VCaP (cell line): ENCODE measurements at regions not wholly inside any gene's neighbourhood (a gene's known extent, or its start where the extent isn't known, plus 50 kb on each side); places are given as distances from the start of the nearest gene placed in this dataset.

Source experiments
- H3K27ac ChIP-seq: fragments of 450-650 bp; 2 replicates; pipeline ENCODE4 v1.5.1; 2017
- TF ChIP-seq, protein P1 (sequence below): fragments of 450-650 bp; conservative IDR thresholded peaks from 2 replicates; pipeline ENCODE4 v1.5.1; 2017; ENCODE audit warnings: mild to moderate bottlenecking, moderate library complexity

DNA sequence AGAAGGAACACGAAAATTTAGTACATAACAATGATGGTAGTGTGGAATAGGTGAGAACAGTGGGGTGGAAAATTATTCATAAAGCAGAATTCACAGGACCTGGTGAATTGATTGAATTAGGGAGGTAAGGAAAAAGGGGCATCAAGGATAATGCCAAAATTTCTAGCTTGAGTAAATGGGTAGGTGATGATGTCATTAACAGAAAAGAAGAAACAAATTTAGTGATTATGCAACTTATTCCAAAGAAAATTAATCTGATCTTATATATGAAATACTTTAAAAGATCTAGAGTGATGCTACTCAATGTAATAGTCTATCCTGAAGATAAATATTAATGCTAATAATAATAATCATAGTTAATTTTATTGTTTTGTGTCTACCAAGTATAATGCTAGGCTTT lies 544.6 kb upstream of the LMCD1 start:
- H3K27ac ChIP-seq = no peak overlapping the region
- TF ChIP-seq, protein P1, sequence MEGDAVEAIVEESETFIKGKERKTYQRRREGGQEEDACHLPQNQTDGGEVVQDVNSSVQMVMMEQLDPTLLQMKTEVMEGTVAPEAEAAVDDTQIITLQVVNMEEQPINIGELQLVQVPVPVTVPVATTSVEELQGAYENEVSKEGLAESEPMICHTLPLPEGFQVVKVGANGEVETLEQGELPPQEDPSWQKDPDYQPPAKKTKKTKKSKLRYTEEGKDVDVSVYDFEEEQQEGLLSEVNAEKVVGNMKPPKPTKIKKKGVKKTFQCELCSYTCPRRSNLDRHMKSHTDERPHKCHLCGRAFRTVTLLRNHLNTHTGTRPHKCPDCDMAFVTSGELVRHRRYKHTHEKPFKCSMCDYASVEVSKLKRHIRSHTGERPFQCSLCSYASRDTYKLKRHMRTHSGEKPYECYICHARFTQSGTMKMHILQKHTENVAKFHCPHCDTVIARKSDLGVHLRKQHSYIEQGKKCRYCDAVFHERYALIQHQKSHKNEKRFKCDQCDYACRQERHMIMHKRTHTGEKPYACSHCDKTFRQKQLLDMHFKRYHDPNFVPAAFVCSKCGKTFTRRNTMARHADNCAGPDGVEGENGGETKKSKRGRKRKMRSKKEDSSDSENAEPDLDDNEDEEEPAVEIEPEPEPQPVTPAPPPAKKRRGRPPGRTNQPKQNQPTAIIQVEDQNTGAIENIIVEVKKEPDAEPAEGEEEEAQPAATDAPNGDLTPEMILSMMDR = no peak

DNA sequence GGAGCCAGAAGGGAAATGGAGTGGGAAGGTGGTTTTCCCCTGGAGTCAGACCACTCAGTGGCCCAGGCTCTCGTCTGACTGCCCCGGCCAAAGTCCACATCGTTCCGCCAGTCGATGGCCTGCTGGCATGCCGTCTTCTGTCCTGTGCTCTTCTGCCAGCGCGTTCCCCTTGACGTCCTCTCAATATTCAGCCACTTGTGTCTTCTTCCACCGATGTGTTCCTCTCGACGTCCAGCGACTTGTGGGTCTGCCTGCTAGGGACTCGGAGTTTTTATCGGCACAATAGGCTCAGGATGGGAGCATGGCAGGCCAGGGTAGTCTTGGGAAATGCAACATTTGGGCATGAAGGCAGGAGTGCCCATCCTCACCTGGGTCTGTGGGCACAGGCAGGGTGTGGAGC lies 542.5 kb upstream of the LMCD1 start:
- H3K27ac ChIP-seq = no peak overlapping the region

DNA sequence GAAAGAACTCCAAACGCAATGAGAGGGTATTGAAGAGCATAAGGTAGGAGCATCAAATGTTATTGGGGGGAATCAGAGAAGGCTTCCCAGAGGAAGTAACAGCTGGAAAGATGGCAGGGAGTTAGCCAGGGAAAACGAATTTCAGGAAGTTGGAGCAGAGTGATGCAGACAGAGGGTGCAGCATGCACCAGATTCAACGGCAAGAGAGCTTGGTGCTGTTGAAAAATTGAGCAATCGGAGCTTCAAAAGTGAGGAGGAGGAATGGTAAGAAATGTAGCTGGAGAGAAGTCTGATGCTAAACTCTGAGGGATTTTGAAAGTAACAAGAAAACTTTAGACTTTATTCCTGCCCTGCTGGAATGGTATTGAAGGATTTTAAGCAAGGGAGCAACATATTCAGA lies 541.0 kb upstream of the LMCD1 start:
- TF ChIP-seq, protein P1 = no peak
- H3K27ac ChIP-seq = no peak overlapping the region

More for the DNA sequence above, 542.5 kb upstream of the LMCD1 start:
- TF ChIP-seq, protein P1 = no peak

- TF ChIP-seq, protein P1 = no peak
- no peak overlapping the region for H3K27ac ChIP-seq
These were observed 539.3 kb upstream of the LMCD1 start for GRCh38 chr3:7962301-7962700.

- H3K27ac ChIP-seq = no peak overlapping the region
These were observed 536.7 kb upstream of the LMCD1 start for GRCh38 chr3:7964899-7965298.

GRCh38 chr3:7973006-7973405 lies 528.6 kb upstream of the LMCD1 start:
- TF ChIP-seq, protein P1 = no peak

More at GRCh38 chr3:7964899-7965298, 536.7 kb upstream of the LMCD1 start:
- TF ChIP-seq, protein P1 = no peak

GRCh38 chr3:7977245-7978086 lies 524.2 kb upstream of the LMCD1 start:
- TF ChIP-seq, protein P1 = no peak
- no peak overlapping the region for H3K27ac ChIP-seq

More at GRCh38 chr3:7973006-7973405, 528.6 kb upstream of the LMCD1 start:
- no peak overlapping the region for H3K27ac ChIP-seq
